Liver (tissue), 8 donors: ENCODE measurements at regions not wholly inside any gene's neighbourhood (a gene's known extent, or its start where the extent isn't known, plus 50 kb on each side); places are given as distances from the start of the nearest gene placed in this dataset.

Experiments
- DNase-seq: peaks from one replicate; pipeline ENCODE4 v3.0.0-alpha.2; 2017; ENCODE audit warnings: low spot score
- H3K27ac ChIP-seq, 2 donors: one replicate each; pipeline ENCODE4 v1.7.0; 2013; ENCODE audit warnings: inconsistent platforms in 2 of 2, low read length in 2 of 2, control low read depth in 1 of 2, low read depth in 1 of 2, mild to moderate bottlenecking in 1 of 2
- H3K27me3 ChIP-seq, 4 donors: one replicate each; pipeline versions ENCODE4 v1.6.1 to v1.7.0; 2013; ENCODE audit warnings: low read length in 3 of 4, inconsistent platforms in 1 of 4, mild to moderate bottlenecking in 1 of 4, moderate library complexity in 1 of 4; ENCODE audit not compliant: control insufficient read depth in 4 of 4, insufficient read depth in 4 of 4
- H3K36me3 ChIP-seq, 4 donors: one replicate each; pipeline versions ENCODE4 v1.6.1 to v1.7.0; 2013; ENCODE audit warnings: low read length in 3 of 4, mild to moderate bottlenecking in 3 of 4, low read depth in 1 of 4, moderate library complexity in 1 of 4; ENCODE audit not compliant: control insufficient read depth in 4 of 4, insufficient read depth in 3 of 4
- H3K4me1 ChIP-seq, 4 donors: one replicate each; pipeline versions ENCODE4 v1.6.1 to v1.7.0; 2013; ENCODE audit warnings: low read length in 3 of 4, mild to moderate bottlenecking in 3 of 4, moderate library complexity in 1 of 4; ENCODE audit not compliant: control insufficient read depth in 4 of 4, insufficient read depth in 4 of 4
- H3K4me3 ChIP-seq, 3 donors: one replicate each; pipeline versions ENCODE4 v1.6.1 to v1.7.0; 2013; ENCODE audit warnings: low read length in 3 of 3, control low read depth in 1 of 3, low read depth in 1 of 3, mild to moderate bottlenecking in 1 of 3
- H3K9ac ChIP-seq, 2 donors: one replicate each; pipeline ENCODE4 v1.7.0; 2013; ENCODE audit warnings: low read length in 2 of 2, mild to moderate bottlenecking in 2 of 2, moderate library complexity in 2 of 2, control low read depth in 1 of 2, low read depth in 1 of 2
- H3K9me3 ChIP-seq, 4 donors: one replicate each; pipeline versions ENCODE4 v1.6.1 to v1.7.0; 2013; ENCODE audit warnings: low read length in 3 of 4; ENCODE audit not compliant: control insufficient read depth in 4 of 4
- EGR1 ChIP-seq, 2 donors: IDR thresholded peaks; 2 replicates each; pipeline ENCODE4 v1.6.1; 2016 to 2018; ENCODE audit warnings: antibody characterized with exemption in 2 of 2, low read depth in 2 of 2
- FOXA1 ChIP-seq: IDR thresholded peaks from 2 replicates; pipeline ENCODE4 v1.6.1; 2016; ENCODE audit warnings: antibody characterized with exemption
- FOXA2 ChIP-seq: IDR thresholded peaks from 2 replicates; pipeline ENCODE4 v1.6.1; 2016; ENCODE audit warnings: antibody characterized with exemption
- GABPA ChIP-seq, 2 donors: IDR thresholded peaks in 1 of 2; conservative IDR thresholded peaks in 1 of 2; 2 replicates each; pipeline ENCODE4 v1.6.1; 2016; ENCODE audit warnings: antibody characterized with exemption in 2 of 2, mild to moderate bottlenecking in 1 of 2, moderate library complexity in 1 of 2
- HNF4A ChIP-seq, 2 donors: conservative IDR thresholded peaks; 2 replicates each; pipeline ENCODE4 v1.6.1; 2016; ENCODE audit warnings: antibody characterized with exemption in 2 of 2, mild to moderate bottlenecking in 2 of 2
- HNF4G ChIP-seq: IDR thresholded peaks from 2 replicates; pipeline ENCODE4 v1.6.1; 2016; ENCODE audit warnings: antibody characterized with exemption
- JUND ChIP-seq, 2 donors: IDR thresholded peaks; 2 replicates each; pipeline ENCODE4 v1.6.1; 2016; ENCODE audit warnings: antibody characterized with exemption in 2 of 2
- NR2F2 ChIP-seq: IDR thresholded peaks from 2 replicates; pipeline ENCODE4 v1.6.1; 2016; ENCODE audit warnings: antibody characterized with exemption
- RAD21 ChIP-seq, 2 donors: IDR thresholded peaks; 2 replicates each; pipeline ENCODE4 v1.6.1; 2016; ENCODE audit warnings: antibody characterized with exemption in 2 of 2, mild to moderate bottlenecking in 2 of 2
- RXRA ChIP-seq, 2 donors: IDR thresholded peaks; 2 replicates each; pipeline ENCODE4 v1.6.1; 2017 to 2018; ENCODE audit warnings: antibody characterized with exemption in 2 of 2, mild to moderate bottlenecking in 1 of 2
- SP1 ChIP-seq: IDR thresholded peaks from 2 replicates; pipeline ENCODE4 v1.6.1; 2018; ENCODE audit warnings: antibody characterized with exemption, mild to moderate bottlenecking
- TAF1 ChIP-seq: conservative IDR thresholded peaks from 2 replicates; pipeline ENCODE4 v1.6.1; 2016; ENCODE audit warnings: antibody characterized with exemption, mild to moderate bottlenecking
- YY1 ChIP-seq: IDR thresholded peaks from 2 replicates; pipeline ENCODE4 v1.6.1; 2016; ENCODE audit warnings: antibody characterized with exemption, mild to moderate bottlenecking
- WGBS: extraction: QIAGEN DNeasy Blood & Tissue Kit; methylation state at CpG from one replicate; pipeline ENCODE4 v1.1.7; 2013; 5-methylcytosine and 5-hydroxymethylcytosine counted together
- TF ChIP-seq, protein P1 (sequence below): IDR thresholded peaks from 2 replicates; pipeline ENCODE4 v1.6.1; 2016; ENCODE audit warnings: antibody characterized with exemption, mild to moderate bottlenecking
- TF ChIP-seq, protein P2 (sequence below): IDR thresholded peaks from 2 replicates; pipeline ENCODE4 v1.6.1; 2016; ENCODE audit warnings: antibody characterized with exemption
- TF ChIP-seq, protein P3 (sequence below): fragments of 150-350 bp; IDR thresholded peaks from 2 replicates; pipeline ENCODE4 v1.5.1; 2017; ENCODE audit warnings: improper control_type of control experiment, low read depth, low read length; ENCODE audit not compliant: missing input control
- TF ChIP-seq, protein P4 (sequence below): IDR thresholded peaks from 2 replicates; pipeline ENCODE4 v1.6.1; 2016; ENCODE audit warnings: antibody characterized with exemption
- TF ChIP-seq, protein P5 (sequence below): IDR thresholded peaks from 2 replicates; pipeline ENCODE4 v1.6.1; 2016; ENCODE audit warnings: antibody characterized with exemption
- donor health status: healthy.
- donor health status: healthy.
- donor health status: healthy.
- donor health status: healthy.
- donor health status: healthy.

DNA sequence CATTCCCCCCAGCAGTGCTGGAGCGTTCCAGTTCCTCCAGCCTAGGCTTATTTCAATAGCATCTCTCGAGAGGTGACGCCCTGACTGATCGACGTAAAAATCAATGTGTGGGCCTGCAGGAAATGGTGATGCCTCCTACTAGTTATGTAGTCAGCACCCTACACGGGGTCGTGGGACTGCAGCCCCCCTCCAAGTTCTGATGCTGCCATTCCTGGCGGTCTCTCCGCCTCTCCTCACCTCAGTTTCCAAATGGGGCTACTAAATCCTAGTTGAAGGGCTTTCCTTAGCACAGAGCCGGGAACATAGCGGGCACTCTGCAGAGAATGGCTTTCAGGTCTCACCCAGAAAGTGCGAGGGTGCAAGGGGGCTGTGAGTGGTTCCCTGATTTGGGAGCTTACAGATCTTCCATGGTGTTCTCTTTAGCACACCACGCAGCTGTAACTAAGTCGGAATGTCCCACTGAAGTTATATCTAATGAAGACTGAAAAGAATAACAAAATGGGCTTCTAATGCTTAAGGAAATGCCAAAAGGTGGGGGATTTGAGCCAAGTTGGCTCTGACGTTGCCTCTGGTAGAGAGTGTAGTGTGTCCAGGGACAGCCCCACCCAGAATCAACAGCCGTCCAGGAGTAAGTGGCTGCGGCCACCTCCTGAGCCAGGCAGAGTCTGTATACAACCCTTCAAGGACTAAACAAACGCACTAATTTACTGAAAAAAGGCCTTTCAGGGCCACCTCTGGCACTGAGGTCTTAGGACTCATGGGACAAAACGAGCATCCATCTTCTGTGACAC lies 299.7 kb upstream of the FOXF1 start:
- WGBS: 79% methylated on average over 19 of the region's 19 CpGs
- Histone ChIP-seq H3K27ac (no peak overlapping the region), H3K27me3 (no peaks in the 10 kb centered on the region), H3K36me3 (no peaks in the 10 kb centered on the region), H3K9me3 (no peaks in the 10 kb centered on the region), H3K4me1 (no peaks in the 10 kb centered on the region), H3K9ac (no peak overlapping the region), H3K4me3 (no peak overlapping the region)
- no peak for DNase-seq
- TF ChIP-seq HNF4G: no peak
- no peak for TF ChIP-seq TAF1

DNA sequence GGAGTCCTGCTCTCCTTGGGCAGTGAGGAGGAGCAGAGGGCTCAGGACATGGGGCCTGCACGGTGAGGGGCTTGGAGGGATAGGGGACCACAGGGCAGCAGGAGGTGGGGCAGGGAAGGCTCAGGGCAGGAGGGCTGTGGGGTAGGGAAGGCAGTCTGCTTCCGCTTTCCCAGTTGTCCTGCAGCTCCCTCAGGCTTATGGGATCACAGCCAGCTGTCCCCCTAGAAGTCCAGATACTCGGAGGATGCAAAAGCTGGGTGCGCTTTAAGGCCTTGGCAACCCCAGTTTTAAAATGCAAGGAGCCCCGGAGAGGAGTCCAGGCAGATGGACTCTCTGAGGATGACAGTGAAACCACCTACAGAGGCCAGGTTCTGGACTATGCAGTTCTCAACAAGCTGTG lies 299.1 kb upstream of the FOXF1 start:
- WGBS: 87% methylated on average over 5 of the region's 5 CpGs
- no peak for TF ChIP-seq GABPA (IDR thresholded peaks at IDR 0.05 in 1 of 2, conservative IDR thresholded peaks at IDR 0.05 in 1 of 2)
- no peak for TF ChIP-seq JUND (IDR thresholded peaks at IDR 0.05)
- no peak for TF ChIP-seq FOXA2
- TF ChIP-seq, protein P1, sequence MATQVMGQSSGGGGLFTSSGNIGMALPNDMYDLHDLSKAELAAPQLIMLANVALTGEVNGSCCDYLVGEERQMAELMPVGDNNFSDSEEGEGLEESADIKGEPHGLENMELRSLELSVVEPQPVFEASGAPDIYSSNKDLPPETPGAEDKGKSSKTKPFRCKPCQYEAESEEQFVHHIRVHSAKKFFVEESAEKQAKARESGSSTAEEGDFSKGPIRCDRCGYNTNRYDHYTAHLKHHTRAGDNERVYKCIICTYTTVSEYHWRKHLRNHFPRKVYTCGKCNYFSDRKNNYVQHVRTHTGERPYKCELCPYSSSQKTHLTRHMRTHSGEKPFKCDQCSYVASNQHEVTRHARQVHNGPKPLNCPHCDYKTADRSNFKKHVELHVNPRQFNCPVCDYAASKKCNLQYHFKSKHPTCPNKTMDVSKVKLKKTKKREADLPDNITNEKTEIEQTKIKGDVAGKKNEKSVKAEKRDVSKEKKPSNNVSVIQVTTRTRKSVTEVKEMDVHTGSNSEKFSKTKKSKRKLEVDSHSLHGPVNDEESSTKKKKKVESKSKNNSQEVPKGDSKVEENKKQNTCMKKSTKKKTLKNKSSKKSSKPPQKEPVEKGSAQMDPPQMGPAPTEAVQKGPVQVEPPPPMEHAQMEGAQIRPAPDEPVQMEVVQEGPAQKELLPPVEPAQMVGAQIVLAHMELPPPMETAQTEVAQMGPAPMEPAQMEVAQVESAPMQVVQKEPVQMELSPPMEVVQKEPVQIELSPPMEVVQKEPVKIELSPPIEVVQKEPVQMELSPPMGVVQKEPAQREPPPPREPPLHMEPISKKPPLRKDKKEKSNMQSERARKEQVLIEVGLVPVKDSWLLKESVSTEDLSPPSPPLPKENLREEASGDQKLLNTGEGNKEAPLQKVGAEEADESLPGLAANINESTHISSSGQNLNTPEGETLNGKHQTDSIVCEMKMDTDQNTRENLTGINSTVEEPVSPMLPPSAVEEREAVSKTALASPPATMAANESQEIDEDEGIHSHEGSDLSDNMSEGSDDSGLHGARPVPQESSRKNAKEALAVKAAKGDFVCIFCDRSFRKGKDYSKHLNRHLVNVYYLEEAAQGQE: no peak
- TF ChIP-seq, protein P2, sequence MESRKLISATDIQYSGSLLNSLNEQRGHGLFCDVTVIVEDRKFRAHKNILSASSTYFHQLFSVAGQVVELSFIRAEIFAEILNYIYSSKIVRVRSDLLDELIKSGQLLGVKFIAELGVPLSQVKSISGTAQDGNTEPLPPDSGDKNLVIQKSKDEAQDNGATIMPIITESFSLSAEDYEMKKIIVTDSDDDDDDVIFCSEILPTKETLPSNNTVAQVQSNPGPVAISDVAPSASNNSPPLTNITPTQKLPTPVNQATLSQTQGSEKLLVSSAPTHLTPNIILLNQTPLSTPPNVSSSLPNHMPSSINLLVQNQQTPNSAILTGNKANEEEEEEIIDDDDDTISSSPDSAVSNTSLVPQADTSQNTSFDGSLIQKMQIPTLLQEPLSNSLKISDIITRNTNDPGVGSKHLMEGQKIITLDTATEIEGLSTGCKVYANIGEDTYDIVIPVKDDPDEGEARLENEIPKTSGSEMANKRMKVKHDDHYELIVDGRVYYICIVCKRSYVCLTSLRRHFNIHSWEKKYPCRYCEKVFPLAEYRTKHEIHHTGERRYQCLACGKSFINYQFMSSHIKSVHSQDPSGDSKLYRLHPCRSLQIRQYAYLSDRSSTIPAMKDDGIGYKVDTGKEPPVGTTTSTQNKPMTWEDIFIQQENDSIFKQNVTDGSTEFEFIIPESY: no peak
- no peak for TF ChIP-seq RXRA (IDR thresholded peaks at IDR 0.05)
- no peak for TF ChIP-seq RAD21 (IDR thresholded peaks at IDR 0.05)
- TF ChIP-seq, protein P3, sequence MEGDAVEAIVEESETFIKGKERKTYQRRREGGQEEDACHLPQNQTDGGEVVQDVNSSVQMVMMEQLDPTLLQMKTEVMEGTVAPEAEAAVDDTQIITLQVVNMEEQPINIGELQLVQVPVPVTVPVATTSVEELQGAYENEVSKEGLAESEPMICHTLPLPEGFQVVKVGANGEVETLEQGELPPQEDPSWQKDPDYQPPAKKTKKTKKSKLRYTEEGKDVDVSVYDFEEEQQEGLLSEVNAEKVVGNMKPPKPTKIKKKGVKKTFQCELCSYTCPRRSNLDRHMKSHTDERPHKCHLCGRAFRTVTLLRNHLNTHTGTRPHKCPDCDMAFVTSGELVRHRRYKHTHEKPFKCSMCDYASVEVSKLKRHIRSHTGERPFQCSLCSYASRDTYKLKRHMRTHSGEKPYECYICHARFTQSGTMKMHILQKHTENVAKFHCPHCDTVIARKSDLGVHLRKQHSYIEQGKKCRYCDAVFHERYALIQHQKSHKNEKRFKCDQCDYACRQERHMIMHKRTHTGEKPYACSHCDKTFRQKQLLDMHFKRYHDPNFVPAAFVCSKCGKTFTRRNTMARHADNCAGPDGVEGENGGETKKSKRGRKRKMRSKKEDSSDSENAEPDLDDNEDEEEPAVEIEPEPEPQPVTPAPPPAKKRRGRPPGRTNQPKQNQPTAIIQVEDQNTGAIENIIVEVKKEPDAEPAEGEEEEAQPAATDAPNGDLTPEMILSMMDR: no peak
- TF ChIP-seq SP1: no peak
- no peak for TF ChIP-seq YY1
- TF ChIP-seq TAF1: no peak
- TF ChIP-seq, protein P4, sequence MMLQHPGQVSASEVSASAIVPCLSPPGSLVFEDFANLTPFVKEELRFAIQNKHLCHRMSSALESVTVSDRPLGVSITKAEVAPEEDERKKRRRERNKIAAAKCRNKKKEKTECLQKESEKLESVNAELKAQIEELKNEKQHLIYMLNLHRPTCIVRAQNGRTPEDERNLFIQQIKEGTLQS: no peak
- TF ChIP-seq HNF4A (conservative IDR thresholded peaks at IDR 0.05): no peak
- TF ChIP-seq FOXA1: no peak
- no peak for TF ChIP-seq NR2F2
- TF ChIP-seq, protein P5, sequence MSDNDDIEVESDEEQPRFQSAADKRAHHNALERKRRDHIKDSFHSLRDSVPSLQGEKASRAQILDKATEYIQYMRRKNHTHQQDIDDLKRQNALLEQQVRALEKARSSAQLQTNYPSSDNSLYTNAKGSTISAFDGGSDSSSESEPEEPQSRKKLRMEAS: no peak
- no peak for TF ChIP-seq EGR1 (IDR thresholded peaks at IDR 0.05; ENCODE audit: low read depth in 2 of 2)
- H3K27ac ChIP-seq: no peak overlapping the region

More for the DNA sequence above, 299.1 kb upstream of the FOXF1 start:
- H3K36me3 ChIP-seq: no peaks in the 10 kb centered on the region
- H3K27me3 ChIP-seq: no peaks in the 10 kb centered on the region
- no peak for DNase-seq
- H3K9me3 ChIP-seq: no peaks in the 10 kb centered on the region
- no peak overlapping the region for H3K4me3 ChIP-seq
- no peak overlapping the region for H3K9ac ChIP-seq
- no peaks in the 10 kb centered on the region for H3K4me1 ChIP-seq
